HepG2 (cell line): ENCODE measurements at regions not wholly inside any gene's neighbourhood (a gene's known extent, or its start where the extent isn't known, plus 50 kb on each side); places are given as distances from the start of the nearest gene placed in this dataset.

Source experiments
- ATAC-seq: fragments of 200-7000 bp; cut with Tn5 transposase; 3 replicates; pipeline ENCODE4 v1.9.1; 2020; ENCODE audit warnings: mild to moderate bottlenecking, moderate library complexity
- BruUV-seq: library from RNA; stranded (reverse); fragments of 400-500 nt; replicated peaks from 2 replicates; lab custom pipeline; 2021; lab: Mats Ljungman, UMichigan
- CTCF ChIA-PET: fragments of 300-600 bp; formaldehyde crosslinking; extraction: SDS; loops from one replicate; lab custom pipeline; 2021; ENCODE audit warnings: low total read pairs, inconsistent platforms, low intra/inter-chr PET ratio; lab: Yijun Ruan, JAX
- POLR2A ChIA-PET: fragments of 350-600 bp; sonication (Branson Sonifier 250); formaldehyde crosslinking; loops from one replicate; lab custom pipeline; 2020; ENCODE audit warnings: antibody characterized with exemption, inconsistent platforms; lab: Yijun Ruan, JAX
- DNase-seq: peaks from one replicate; pipeline ENCODE4 v3.0.0-alpha.2; 2015; ENCODE audit warnings: low spot score
- FAIRE-seq: peaks from 3 replicates; lab custom pipeline; 2011; peaks lifted over from hg19 to GRCh38; lab: Jason Lieb, UNC
- H2AFZ ChIP-seq: one replicate; pipeline ENCODE4 v1.6.1; 2011; ENCODE audit warnings: low read length, inconsistent platforms
- H3K27ac ChIP-seq: fragments of 300-600 bp; 3 replicates; pipeline ENCODE4 v1.8.0; 2011; ENCODE audit warnings: mixed run types, mild to moderate bottlenecking, mixed read lengths, low read length, inconsistent platforms; ENCODE audit not compliant: insufficient read depth; ENCODE audit errors: extremely low read length
- H3K27me3 ChIP-seq, 2 experiments: fragments of 200-600 bp in 1 of 2; 2 replicates in 1 of 2; 3 replicates in 1 of 2; pipeline versions ENCODE4 v1.6.0 to v1.8.0; 2011; ENCODE audit warnings: low read length in 2 of 2, mild to moderate bottlenecking in 2 of 2, moderate library complexity in 2 of 2, inconsistent platforms in 1 of 2; ENCODE audit not compliant: insufficient read depth in 2 of 2, control insufficient read depth in 1 of 2
- H3K36me3 ChIP-seq, 2 experiments: fragments of 200-600 bp in 1 of 2; replicated peaks in 1 of 2; 2 replicates in 1 of 2; 3 replicates in 1 of 2; pipeline versions ENCODE4 v1.5.1 to v1.8.0; 2011; ENCODE audit warnings: low read length in 2 of 2, inconsistent platforms in 1 of 2; ENCODE audit not compliant: insufficient read depth in 2 of 2, control insufficient read depth in 1 of 2
- H3K4me1 ChIP-seq: 2 replicates; pipeline ENCODE4 v1.5.1; 2012; ENCODE audit warnings: low read length, inconsistent platforms; ENCODE audit not compliant: insufficient read depth
- H3K4me2 ChIP-seq: 2 replicates; pipeline ENCODE4 v1.6.0; 2011; ENCODE audit warnings: low read depth, low read length, inconsistent platforms
- H3K4me3 ChIP-seq, 3 experiments: fragments of 200-600 bp in 1 of 3; sonication (generic), shearing (Covaris generic) in 1 of 3; replicated peaks in 1 of 3; 2 replicates each; pipeline ENCODE4 v1.5.1; 2011 to 2016; ENCODE audit warnings: low read length in 3 of 3, inconsistent platforms in 2 of 3, low read depth in 2 of 3, mild to moderate bottlenecking in 2 of 3, control low read depth in 1 of 3, mixed read lengths in 1 of 3; ENCODE audit not compliant: insufficient read depth in 1 of 3
- H3K79me2 ChIP-seq: one replicate; pipeline ENCODE4 v1.6.1; 2011; ENCODE audit warnings: low read length, inconsistent platforms; ENCODE audit not compliant: insufficient read depth
- H3K9ac ChIP-seq: 2 replicates; pipeline ENCODE4 v1.6.0; 2011; ENCODE audit warnings: mild to moderate bottlenecking, low read depth, low read length, inconsistent platforms; ENCODE audit not compliant: insufficient read depth
- H3K9me3 ChIP-seq: 2 replicates; pipeline ENCODE4 v1.5.1; 2012; ENCODE audit warnings: mild to moderate bottlenecking, low read length
- H4K20me1 ChIP-seq: 2 replicates; pipeline ENCODE4 v1.6.0; 2011; ENCODE audit warnings: inconsistent platforms, mild to moderate bottlenecking, low read length, moderate library complexity; ENCODE audit not compliant: insufficient read depth
- FOXA1 ChIP-seq, 2 experiments: fragments of 450-650 bp in 1 of 2; sonication (generic) in 1 of 2; formaldehyde crosslinking in 1 of 2; IDR thresholded peaks; 2 replicates each; pipeline versions ENCODE4 v1.4.0 to v1.6.1; 2016 to 2020; ENCODE audit warnings: missing genetic modification reagents in 1 of 2
- HIVEP1 ChIP-seq: sonication (generic); formaldehyde crosslinking; IDR thresholded peaks from 2 replicates; pipeline ENCODE4 v1.4.0; 2020; ENCODE audit warnings: mild to moderate bottlenecking, missing genetic modification reagents
- MYNN ChIP-seq: sonication (generic); formaldehyde crosslinking; IDR thresholded peaks from 2 replicates; pipeline ENCODE4 v1.4.0; 2020; ENCODE audit warnings: mild to moderate bottlenecking, low read depth, missing genetic modification reagents
- POLR2AphosphoS5 ChIP-seq: IDR thresholded peaks from 2 replicates; pipeline ENCODE4 v1.6.1; 2012; ENCODE audit warnings: low read depth, low read length
- RFX5 ChIP-seq: IDR thresholded peaks from 2 replicates; pipeline ENCODE4 v1.6.1; 2011; ENCODE audit warnings: low read depth, low read length, improper control_type of control experiment
- ZBTB20 ChIP-seq: sonication (generic); formaldehyde crosslinking; IDR thresholded peaks from 2 replicates; pipeline ENCODE4 v1.8.1; 2023; ENCODE audit warnings: missing genetic modification reagents, low read depth, mild to moderate bottlenecking, borderline replicate concordance
- ZNF20 ChIP-seq: sonication (generic); formaldehyde crosslinking; IDR thresholded peaks from 2 replicates; pipeline ENCODE4 v1.4.0; 2020; ENCODE audit warnings: mild to moderate bottlenecking, moderate library complexity, missing genetic modification reagents
- ZNF773 ChIP-seq: sonication (generic); formaldehyde crosslinking; IDR thresholded peaks from 2 replicates; pipeline ENCODE4 v1.4.0; 2020; ENCODE audit warnings: missing genetic modification reagents, borderline replicate concordance
- WGBS: methylation state at CpG from one replicate; pipeline ENCODE4 v1.1.6; 2017; ENCODE audit warnings: low lambda C conversion rate; 5-methylcytosine and 5-hydroxymethylcytosine counted together
- in situ Hi-C: cut with HindIII; loops from 2 replicates; pipeline ENCODE4 v1.10.0; 2017; ENCODE audit warnings: low pct_unique_long_range_greater_than_20kb; ENCODE audit not compliant: extremely low pct_ligation_motif_present
- intact Hi-C: fragments of 100-400 bp; cut with micrococcal nuclease; formaldehyde crosslinking; loops from one replicate; pipeline ENCODE4 v1.10.0; 2022; ENCODE audit not compliant: unreplicated experiment
- TF ChIP-seq, protein P1 (sequence below): sonication (generic); formaldehyde crosslinking; IDR thresholded peaks from 2 replicates; pipeline ENCODE4 v1.8.0; 2022; ENCODE audit warnings: mild to moderate bottlenecking, missing genetic modification reagents; ENCODE audit not compliant: insufficient replicate concordance
- TF ChIP-seq, protein P2 (sequence below): sonication (generic); formaldehyde crosslinking; IDR thresholded peaks from 2 replicates; pipeline ENCODE4 v1.4.0; 2020; ENCODE audit warnings: missing genetic modification reagents

DNA sequence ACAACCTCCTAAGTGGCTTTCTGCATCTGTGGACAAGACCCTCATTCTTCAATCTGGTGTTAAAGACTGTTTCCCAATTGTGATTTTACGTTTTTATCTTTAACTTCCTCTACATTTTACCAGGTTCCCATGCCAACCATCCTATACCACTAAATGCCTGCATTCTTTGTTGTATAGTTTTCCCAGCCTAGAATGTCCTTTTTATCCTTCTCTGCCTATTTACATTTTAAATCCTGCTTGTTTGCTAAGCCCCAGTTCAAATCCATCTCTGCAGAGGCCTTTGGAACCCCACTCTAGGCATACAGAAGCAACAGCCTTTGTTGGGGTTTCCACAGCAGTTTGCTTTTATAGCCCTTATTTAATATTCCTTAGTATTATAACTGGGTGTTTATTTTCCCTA is 325.1 kb upstream of the DDHD1 start (continued):
- TF ChIP-seq RFX5 (no peak), ZBTB20 (CRISPR knock-in tag) (0 out of 2 replicates have a peak, but pooled peaks have one; percentile 23), FOXA1 (IDR thresholded peaks at IDR 0.05) (no peak), FOXA1 (CRISPR knock-in tag; IDR thresholded peaks at IDR 0.05) (peak; percentile 52)

DNA sequence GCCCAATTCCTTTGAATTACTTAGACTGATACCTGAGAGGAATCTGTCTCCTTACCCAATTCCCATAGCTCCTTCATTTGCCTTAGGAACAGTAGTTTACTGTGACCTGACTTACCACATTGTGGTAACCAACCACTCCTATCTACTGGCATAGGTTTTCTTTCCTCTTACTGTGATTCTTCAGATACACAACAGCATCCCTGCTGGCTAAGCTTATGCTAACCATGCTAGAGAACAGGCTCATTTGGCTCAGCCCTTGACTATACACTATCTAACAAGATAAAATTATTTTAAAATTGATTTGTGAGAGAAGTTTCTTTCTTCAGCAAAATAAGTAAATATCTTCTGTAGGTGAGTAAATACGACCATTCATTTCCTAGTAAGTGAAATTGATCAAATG is 320.4 kb upstream of the DDHD1 start:
- Histone ChIP-seq H3K4me2 (no peak overlapping the region), H3K9ac (no peak overlapping the region), H3K27me3 (no peaks in the 10 kb centered on the region; a peak in 1 of 5 replicates), H3K9me3 (no peaks in the 10 kb centered on the region), H3K4me1 (peaks cover 11% of the 10 kb centered on the region), H2AFZ (peak overlapping the region; percentile 10), H3K79me2 (no peaks in the 10 kb centered on the region), H3K4me3 (no peak overlapping the region), H3K36me3 (no peaks in the 10 kb centered on the region), H4K20me1 (no peaks in the 10 kb centered on the region), H3K27ac (no peak overlapping the region)
- BruUV-seq: no TSS peak
- intact Hi-C loops (no loop called here), in situ Hi-C loops (no loop called here)
- WGBS: 39% methylated on average over 1 of the region's 1 CpG
- ATAC-seq (peak; percentile 39; the same call in 2 of the 3 replicates), FAIRE-seq (no peak), DNase-seq (no peak)
- TF ChIP-seq, protein P1, sequence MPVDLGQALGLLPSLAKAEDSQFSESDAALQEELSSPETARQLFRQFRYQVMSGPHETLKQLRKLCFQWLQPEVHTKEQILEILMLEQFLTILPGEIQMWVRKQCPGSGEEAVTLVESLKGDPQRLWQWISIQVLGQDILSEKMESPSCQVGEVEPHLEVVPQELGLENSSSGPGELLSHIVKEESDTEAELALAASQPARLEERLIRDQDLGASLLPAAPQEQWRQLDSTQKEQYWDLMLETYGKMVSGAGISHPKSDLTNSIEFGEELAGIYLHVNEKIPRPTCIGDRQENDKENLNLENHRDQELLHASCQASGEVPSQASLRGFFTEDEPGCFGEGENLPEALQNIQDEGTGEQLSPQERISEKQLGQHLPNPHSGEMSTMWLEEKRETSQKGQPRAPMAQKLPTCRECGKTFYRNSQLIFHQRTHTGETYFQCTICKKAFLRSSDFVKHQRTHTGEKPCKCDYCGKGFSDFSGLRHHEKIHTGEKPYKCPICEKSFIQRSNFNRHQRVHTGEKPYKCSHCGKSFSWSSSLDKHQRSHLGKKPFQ (CRISPR knock-in tag): no peak
- ChIA-PET POLR2A (no interaction called here), CTCF (no interaction called here)

GRCh38 chr14:53472306-53472705 is 319.2 kb upstream of the DDHD1 start:
- Histone ChIP-seq H3K4me1 (no peaks in the 10 kb centered on the region), H3K27ac (no peak overlapping the region), H2AFZ (no peak overlapping the region), H4K20me1 (no peaks in the 10 kb centered on the region), H3K36me3 (no peaks in the 10 kb centered on the region), H3K79me2 (no peaks in the 10 kb centered on the region), H3K9me3 (no peaks in the 10 kb centered on the region), H3K4me2 (no peak overlapping the region), H3K9ac (no peak overlapping the region), H3K27me3 (no peaks in the 10 kb centered on the region; a peak in 1 of 5 replicates), H3K4me3 (no peak overlapping the region)
- ATAC-seq (no peak), DNase-seq (no peak), FAIRE-seq (no peak)
- intact Hi-C loops (no loop called here), in situ Hi-C loops (no loop called here)
- CTCF ChIA-PET: no interaction called here
- POLR2A ChIA-PET: no interaction called here
- BruUV-seq: no TSS peak
- no peak for TF ChIP-seq ZNF773
- TF ChIP-seq, protein P2, sequence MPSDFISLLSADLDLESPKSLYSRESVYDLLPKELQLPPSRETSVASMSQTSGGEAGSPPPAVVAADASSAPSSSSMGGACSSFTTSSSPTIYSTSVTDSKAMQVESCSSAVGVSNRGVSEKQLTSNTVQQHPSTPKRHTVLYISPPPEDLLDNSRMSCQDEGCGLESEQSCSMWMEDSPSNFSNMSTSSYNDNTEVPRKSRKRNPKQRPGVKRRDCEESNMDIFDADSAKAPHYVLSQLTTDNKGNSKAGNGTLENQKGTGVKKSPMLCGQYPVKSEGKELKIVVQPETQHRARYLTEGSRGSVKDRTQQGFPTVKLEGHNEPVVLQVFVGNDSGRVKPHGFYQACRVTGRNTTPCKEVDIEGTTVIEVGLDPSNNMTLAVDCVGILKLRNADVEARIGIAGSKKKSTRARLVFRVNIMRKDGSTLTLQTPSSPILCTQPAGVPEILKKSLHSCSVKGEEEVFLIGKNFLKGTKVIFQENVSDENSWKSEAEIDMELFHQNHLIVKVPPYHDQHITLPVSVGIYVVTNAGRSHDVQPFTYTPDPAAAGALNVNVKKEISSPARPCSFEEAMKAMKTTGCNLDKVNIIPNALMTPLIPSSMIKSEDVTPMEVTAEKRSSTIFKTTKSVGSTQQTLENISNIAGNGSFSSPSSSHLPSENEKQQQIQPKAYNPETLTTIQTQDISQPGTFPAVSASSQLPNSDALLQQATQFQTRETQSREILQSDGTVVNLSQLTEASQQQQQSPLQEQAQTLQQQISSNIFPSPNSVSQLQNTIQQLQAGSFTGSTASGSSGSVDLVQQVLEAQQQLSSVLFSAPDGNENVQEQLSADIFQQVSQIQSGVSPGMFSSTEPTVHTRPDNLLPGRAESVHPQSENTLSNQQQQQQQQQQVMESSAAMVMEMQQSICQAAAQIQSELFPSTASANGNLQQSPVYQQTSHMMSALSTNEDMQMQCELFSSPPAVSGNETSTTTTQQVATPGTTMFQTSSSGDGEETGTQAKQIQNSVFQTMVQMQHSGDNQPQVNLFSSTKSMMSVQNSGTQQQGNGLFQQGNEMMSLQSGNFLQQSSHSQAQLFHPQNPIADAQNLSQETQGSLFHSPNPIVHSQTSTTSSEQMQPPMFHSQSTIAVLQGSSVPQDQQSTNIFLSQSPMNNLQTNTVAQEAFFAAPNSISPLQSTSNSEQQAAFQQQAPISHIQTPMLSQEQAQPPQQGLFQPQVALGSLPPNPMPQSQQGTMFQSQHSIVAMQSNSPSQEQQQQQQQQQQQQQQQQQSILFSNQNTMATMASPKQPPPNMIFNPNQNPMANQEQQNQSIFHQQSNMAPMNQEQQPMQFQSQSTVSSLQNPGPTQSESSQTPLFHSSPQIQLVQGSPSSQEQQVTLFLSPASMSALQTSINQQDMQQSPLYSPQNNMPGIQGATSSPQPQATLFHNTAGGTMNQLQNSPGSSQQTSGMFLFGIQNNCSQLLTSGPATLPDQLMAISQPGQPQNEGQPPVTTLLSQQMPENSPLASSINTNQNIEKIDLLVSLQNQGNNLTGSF (CRISPR knock-in tag): no peak
- TF ChIP-seq HIVEP1 (CRISPR knock-in tag): no peak
- TF ChIP-seq ZNF20 (CRISPR knock-in tag): no peak
- TF ChIP-seq POLR2AphosphoS5: no peak
- TF ChIP-seq MYNN (CRISPR knock-in tag): no peak
